SK-N-MC (cell line): ENCODE measurements at regions not wholly inside any gene's neighbourhood (a gene's known extent, or its start where the extent isn't known, plus 50 kb on each side); places are given as distances from the start of the nearest gene placed in this dataset.

ENCODE experiments used
- EZH2 ChIP-seq: fragments of 200-600 bp; sonication (generic); IDR thresholded peaks from one replicate; pipeline ENCODE4 v1.6.1; 2017; ENCODE audit warnings: antibody characterized with exemption
- FOXP2 ChIP-seq: optimal IDR thresholded peaks from 2 replicates; pipeline ENCODE3; 2011; ENCODE audit warnings: mild to moderate bottlenecking, moderate library complexity; ENCODE audit not compliant: insufficient read depth; ENCODE audit errors: extremely low read length, control extremely low read depth
- POLR2AphosphoS5 ChIP-seq: IDR thresholded peaks from 2 replicates; pipeline ENCODE4 v1.6.1; 2012; ENCODE audit warnings: mild to moderate bottlenecking, low read depth, low read length, borderline replicate concordance

GRCh38 chr7:54897891-54898290 is 120.9 kb upstream of the EGFR start:
- TF ChIP-seq POLR2AphosphoS5 (no peak), FOXP2 (no peak), EZH2 (no peak)
